ENCODE measurements at regions not wholly inside any gene's neighbourhood (a gene's known extent, or its start where the extent isn't known, plus 50 kb on each side); places are given as distances from the start of the nearest gene placed in this dataset.

GRCh38 chr2:136557203-136557602, 208.1 kb upstream of the THSD7B start:
- Histone ChIP-seq H3K23me2 (ENCODE audit: insufficient read length, low read depth, low read length, poor library complexity, severe bottlenecking) (no peaks in the 10 kb centered on the region), H3K9me3 (ENCODE audit: control insufficient read depth, low read depth, low read length) (no peaks in the 10 kb centered on the region), H3K27ac (ENCODE audit: insufficient read length, low read depth, low read length) (no peak overlapping the region), H2AFZ (ENCODE audit: low read length) (no peak overlapping the region), H3T11ph (ENCODE audit: low read length) (no peak overlapping the region), H4K91ac (ENCODE audit: insufficient read length, low read depth, low read length) (no peak overlapping the region), H3K4me1 (ENCODE audit: insufficient read depth, low read length) (peaks cover 5% of the 10 kb centered on the region; the same call in 1 of the 2 replicates), H3K23ac (ENCODE audit: insufficient read length, low read depth, low read length) (no peak overlapping the region), H3K4ac (ENCODE audit: low read depth, low read length) (no peak overlapping the region), H3K4me2 (ENCODE audit: insufficient read depth, insufficient read length, low read length) (no peak overlapping the region), H2BK20ac (ENCODE audit: low read depth, low read length, poor library complexity, severe bottlenecking) (no peak overlapping the region), H2BK15ac (ENCODE audit: low read depth, low read length) (no peak overlapping the region), H3K27me3 (ENCODE audit: insufficient read depth, low read length) (no peaks in the 10 kb centered on the region), H3K9ac (ENCODE audit: extremely low read depth, insufficient read length, low read length) (no peak overlapping the region), H3K14ac (ENCODE audit: insufficient read depth, low read length) (no peak overlapping the region), H2AK5ac (ENCODE audit: insufficient read length, low read length) (no peak overlapping the region), H3K56ac (ENCODE audit: insufficient read length, low read depth, low read length) (no peak overlapping the region), H2BK12ac (ENCODE audit: insufficient read length, low read depth, low read length) (no peak overlapping the region), H2BK5ac (ENCODE audit: insufficient read length, low read length) (no peak overlapping the region), H3K18ac (ENCODE audit: insufficient read length, low read depth, low read length) (no peak overlapping the region), H4K8ac (replicated peaks; ENCODE audit: insufficient read length, low read depth, low read length) (no peak overlapping the region), H4K20me1 (ENCODE audit: control insufficient read depth, insufficient read depth, insufficient read length) (no peaks in the 10 kb centered on the region), H3K79me1 (ENCODE audit: insufficient read depth, low read depth, low read length, poor library complexity, severe bottlenecking) (no peaks in the 10 kb centered on the region), H2BK120ac (ENCODE audit: low read depth, low read length, poor library complexity, severe bottlenecking) (no peak overlapping the region), H4K5ac (ENCODE audit: insufficient read length, low read depth, low read length) (no peak overlapping the region), H3K79me2 (ENCODE audit: insufficient read depth, low read length) (0 out of 2 replicates have a peak, but pooled peaks cover 2% of the 10 kb centered on the region)
- Mint-ChIP-seq H3K27me3 (ENCODE audit: low read depth) (peaks cover 12% of the 10 kb centered on the region), H3K36me3 (ENCODE audit: insufficient read depth in 1 of 3, low read depth in 3 of 3) (no peaks in the 10 kb centered on the region), H3K4me3 (no peak overlapping the region), H3K27ac (no peak overlapping the region), H3K4me1 (peaks cover 5 to 11% of the 10 kb centered on the region in 2 experiments), H3K9me3 (no peaks in the 10 kb centered on the region)
- TF ChIP-seq CTCF (conservative IDR thresholded peaks at IDR 0.05) = no peak
- no peak for DNase-seq
- WGBS (ENCODE audit: extremely low coverage, insufficient read length, low lambda C conversion rate) = no CpG with 5 or more reads among the region's 1 CpG
